Endothelial cell of umbilical vein (primary cell): ENCODE measurements at regions not wholly inside any gene's neighbourhood (a gene's known extent, or its start where the extent isn't known, plus 50 kb on each side); places are given as distances from the start of the nearest gene placed in this dataset.

Experiments used
- BruUV-seq: library from RNA; stranded (reverse); fragments of 400-500 nt; replicated peaks from 2 replicates; lab custom pipeline; 2021; lab: Mats Ljungman, UMichigan
- CTCF ChIA-PET: fragments of 300-600, 350-600 bp; sonication (Branson Sonifier 250); formaldehyde crosslinking; loops from one replicate; lab custom pipeline; 2021; ENCODE audit warnings: antibody characterized with exemption, inconsistent platforms; lab: Charles Lee
- POLR2A ChIA-PET: fragments of 300-600, 350-600 bp; sonication (Branson Sonifier 250); formaldehyde crosslinking; loops from one replicate; lab custom pipeline; 2021; ENCODE audit warnings: antibody characterized with exemption, inconsistent platforms; lab: Charles Lee
- DNase-seq: peaks from one replicate; pipeline ENCODE4 v3.0.0-alpha.2; 2011; ENCODE audit warnings: low read depth, low spot score
- FAIRE-seq: peaks from 2 replicates; lab custom pipeline; 2011; peaks lifted over from hg19 to GRCh38; lab: Jason Lieb, UNC
- H2AFZ ChIP-seq: 2 replicates; pipeline ENCODE4 v1.6.0; 2012; ENCODE audit warnings: low read depth, low read length, control low read depth, inconsistent platforms
- H3K27ac ChIP-seq: 2 replicates; pipeline ENCODE4 v1.5.1; 2011; ENCODE audit warnings: low read depth, mild to moderate bottlenecking, control low read depth, low read length, moderate library complexity; ENCODE audit not compliant: insufficient read depth
- H3K27me3 ChIP-seq, 2 experiments: 2 replicates each; pipeline versions ENCODE4 v1.6.0 to v1.6.1; 2011; ENCODE audit warnings: low read length in 2 of 2, mixed read lengths in 1 of 2; ENCODE audit not compliant: control insufficient read depth in 2 of 2, insufficient read depth in 2 of 2
- H3K36me3 ChIP-seq, 2 experiments: 2 replicates in 1 of 2; 3 replicates in 1 of 2; pipeline ENCODE4 v1.5.1; 2011; ENCODE audit warnings: low read length in 2 of 2, mild to moderate bottlenecking in 1 of 2, moderate library complexity in 1 of 2; ENCODE audit not compliant: control insufficient read depth in 2 of 2, insufficient read depth in 2 of 2; ENCODE audit errors: extremely low read depth in 1 of 2
- H3K4me1 ChIP-seq: 3 replicates; pipeline ENCODE4 v1.5.1; 2011; ENCODE audit warnings: mild to moderate bottlenecking, low read length; ENCODE audit not compliant: control insufficient read depth, insufficient read depth; ENCODE audit errors: extremely low read depth
- H3K4me2 ChIP-seq: 2 replicates; pipeline ENCODE4 v1.6.1; 2011; ENCODE audit warnings: low read length, control low read depth, mixed read lengths; ENCODE audit not compliant: insufficient read depth
- H3K4me3 ChIP-seq, 3 experiments: fragments of 200-600 bp in 1 of 3; sonication (generic), shearing (Covaris generic) in 1 of 3; replicated peaks in 1 of 3; 2 replicates each; pipeline ENCODE4 v1.5.1; 2011 to 2016; ENCODE audit warnings: control low read depth in 3 of 3, low read length in 3 of 3, mild to moderate bottlenecking in 2 of 3, inconsistent platforms in 1 of 3, low read depth in 1 of 3, moderate library complexity in 1 of 3; ENCODE audit not compliant: insufficient read depth in 1 of 3
- H3K79me2 ChIP-seq: 2 replicates; pipeline ENCODE4 v1.6.0; 2012; ENCODE audit warnings: low read length, inconsistent platforms; ENCODE audit not compliant: control insufficient read depth, insufficient read depth
- H3K9ac ChIP-seq: replicated peaks from 2 replicates; pipeline ENCODE3; 2011; ENCODE audit warnings: low read length, control low read depth; ENCODE audit not compliant: insufficient read depth; ENCODE audit errors: extremely low read depth
- H3K9me1 ChIP-seq: replicated peaks from 3 replicates; pipeline ENCODE4 v1.6.0; 2011; ENCODE audit warnings: mild to moderate bottlenecking, low read length; ENCODE audit not compliant: control insufficient read depth, insufficient read depth; ENCODE audit errors: extremely low read depth
- H3K9me3 ChIP-seq: replicated peaks from 2 replicates; pipeline ENCODE4 v1.5.1; 2012; ENCODE audit warnings: low read length, inconsistent platforms; ENCODE audit not compliant: control insufficient read depth, insufficient read depth
- H4K20me1 ChIP-seq: replicated peaks from 2 replicates; pipeline ENCODE3; 2011; ENCODE audit warnings: mild to moderate bottlenecking, low read length; ENCODE audit not compliant: control insufficient read depth, insufficient read depth; ENCODE audit errors: extremely low read depth
- CTCF ChIP-seq, 2 donors: IDR thresholded peaks; 1 replicate in 1 of 2; 2 replicates in 1 of 2; pipeline ENCODE4 v1.5.1; 2011; ENCODE audit warnings: low read length in 2 of 2, mild to moderate bottlenecking in 2 of 2, moderate library complexity in 2 of 2, control low read depth in 1 of 2, inconsistent platforms in 1 of 2, low read depth in 1 of 2; ENCODE audit not compliant: insufficient read depth in 1 of 2; ENCODE audit errors: extremely low read depth in 1 of 2
- EZH2 ChIP-seq: IDR thresholded peaks from 2 replicates; pipeline ENCODE4 v1.6.1; 2012; ENCODE audit warnings: borderline replicate concordance, low read depth, mild to moderate bottlenecking, moderate library complexity, low read length, inconsistent platforms; ENCODE audit not compliant: severe bottlenecking
- FOS ChIP-seq: IDR thresholded peaks from 2 replicates; pipeline ENCODE4 v1.6.1; 2011; ENCODE audit warnings: mild to moderate bottlenecking, low read length, moderate library complexity, borderline replicate concordance; ENCODE audit not compliant: insufficient read depth
- GATA2 ChIP-seq: IDR thresholded peaks from 2 replicates; pipeline ENCODE4 v1.7.0; 2011; ENCODE audit warnings: low read depth, mild to moderate bottlenecking, moderate library complexity, mixed read lengths, low read length; ENCODE audit not compliant: insufficient read length, insufficient read depth
- JUN ChIP-seq: IDR thresholded peaks from 2 replicates; pipeline ENCODE4 v1.6.1; 2011; ENCODE audit warnings: borderline replicate concordance, low read depth; ENCODE audit not compliant: insufficient read length, insufficient read depth
- MAX ChIP-seq: IDR thresholded peaks from 2 replicates; pipeline ENCODE4 v1.6.1; 2011; ENCODE audit not compliant: insufficient read depth, insufficient read length
- MYC ChIP-seq: IDR thresholded peaks from one replicate; pipeline ENCODE4 v1.6.1; 2011; ENCODE audit warnings: mild to moderate bottlenecking, low read depth, low read length
- POLR2A ChIP-seq: IDR thresholded peaks from 2 replicates; pipeline ENCODE4 v1.6.1; 2012; ENCODE audit warnings: low read depth, mild to moderate bottlenecking, control low read depth, low read length
- POLR2AphosphoS5 ChIP-seq: IDR thresholded peaks from 2 replicates; pipeline ENCODE4 v1.6.1; 2012; ENCODE audit warnings: low read depth, mild to moderate bottlenecking, control low read depth, low read length, moderate library complexity; ENCODE audit not compliant: insufficient read depth
- dilution Hi-C: fragments of 300-500 bp; cut with MboI; formaldehyde crosslinking; loops from one replicate; pipeline ENCODE4 v1.15.0; 2019; ENCODE audit warnings: low sequenced_read_pairs; ENCODE audit not compliant: extremely low pct_ligation_motif_present
- intact Hi-C: fragments of 100-400 bp; cut with micrococcal nuclease; formaldehyde crosslinking; loops from one replicate; pipeline ENCODE4 v1.10.0; 2022

GRCh38 chr6:120290964-120291363 lies 941.4 kb upstream of the MAN1A1 start:
- Histone ChIP-seq H3K27ac (no peak overlapping the region), H3K27me3 (no peaks in the 10 kb centered on the region), H3K9ac (no peak overlapping the region), H3K36me3 (no peaks in the 10 kb centered on the region), H3K4me3 (no peak overlapping the region), H3K79me2 (no peaks in the 10 kb centered on the region), H3K4me2 (no peak overlapping the region), H4K20me1 (no peaks in the 10 kb centered on the region), H3K9me3 (no peaks in the 10 kb centered on the region), H3K9me1 (no peaks in the 10 kb centered on the region), H2AFZ (no peak overlapping the region), H3K4me1 (no peaks in the 10 kb centered on the region)
- DNase-seq (no peak), FAIRE-seq (no peak)
- dilution Hi-C loops, result no loop called here
- ChIA-PET POLR2A (no interaction called here), CTCF (no interaction called here)
- intact Hi-C loops, result no loop called here
- TF ChIP-seq FOS (no peak), JUN (no peak), CTCF (IDR thresholded peaks at IDR 0.05; ENCODE audit: extremely low read depth in 1 of 2, insufficient read depth in 1 of 2, low read depth in 1 of 2, low read length in 2 of 2) (no peak), POLR2AphosphoS5 (no peak), MYC (no peak), MAX (no peak), GATA2 (no peak), EZH2 (no peak), POLR2A (no peak)
- no TSS peak for BruUV-seq
